CD4-positive, alpha-beta T cell treated with Interleukin-17A for 1 hour (primary cell): ENCODE measurements at regions not wholly inside any gene's neighbourhood (a gene's known extent, or its start where the extent isn't known, plus 50 kb on each side); places are given as distances from the start of the nearest gene placed in this dataset.
A peak's percentile ranks its signal among the peaks of the same experiment; 100 is the strongest.

ENCODE experiments used
- DNase-seq: peaks from one replicate; pipeline ENCODE4 v3.0.0-alpha.2; 2020

- no peak for DNase-seq
These were observed 457.2 kb upstream of the MEX3C start for GRCh38 chr18:51654488-51655326.

GRCh38 chr18:51655327-51655698, 457.8 kb upstream of the MEX3C start:
- DNase-seq, result no peak

- no peak for DNase-seq
These were observed 458.8 kb upstream of the MEX3C start for GRCh38 chr18:51656249-51656648.

- no peak for DNase-seq
These were observed 461.0 kb upstream of the MEX3C start for GRCh38 chr18:51658436-51658835.

- no peak for DNase-seq
These were observed 462.3 kb upstream of the MEX3C start for GRCh38 chr18:51659781-51660180.

GRCh38 chr18:51660188-51660715, 462.8 kb upstream of the MEX3C start:
- no peak for DNase-seq

- DNase-seq, result no peak
These were observed 466.8 kb upstream of the MEX3C start for GRCh38 chr18:51664236-51664635.

- no peak for DNase-seq
These were observed 469.3 kb upstream of the MEX3C start for GRCh38 chr18:51666763-51667191.

- DNase-seq, result peak; percentile 8
These were observed 470.6 kb upstream of the MEX3C start for GRCh38 chr18:51668101-51668500.

GRCh38 chr18:51668607-51669006, 471.1 kb upstream of the MEX3C start:
- DNase-seq, result no peak

GRCh38 chr18:51686590-51686989, 489.1 kb upstream of the MEX3C start:
- no peak for DNase-seq

GRCh38 chr18:51687845-51688585, 490.5 kb upstream of the MEX3C start:
- DNase-seq, result no peak

GRCh38 chr18:51692612-51693011, 495.1 kb upstream of the MEX3C start:
- DNase-seq, result no peak

- no peak for DNase-seq
These were observed 513.9 kb upstream of the MEX3C start for GRCh38 chr18:51711298-51711889.

GRCh38 chr18:51712821-51713220, 515.3 kb upstream of the MEX3C start:
- no peak for DNase-seq

GRCh38 chr18:51716277-51716676, 518.8 kb upstream of the MEX3C start:
- no peak for DNase-seq

GRCh38 chr18:51721388-51721787, 523.9 kb upstream of the MEX3C start:
- DNase-seq, result no peak

- DNase-seq, result no peak
These were observed 524.5 kb upstream of the MEX3C start for GRCh38 chr18:51721996-51722395.

- DNase-seq, result no peak
These were observed 527.6 kb upstream of the MEX3C start for GRCh38 chr18:51724790-51725721.

- no peak for DNase-seq
These were observed 529.1 kb upstream of the MEX3C start for GRCh38 chr18:51726614-51727013.

GRCh38 chr18:51727780-51728179, 530.3 kb upstream of the MEX3C start:
- DNase-seq, result no peak

- DNase-seq, result no peak
These were observed 533.6 kb upstream of the MEX3C start for GRCh38 chr18:51731070-51731469.
